HG03439 (cell line): ENCODE measurements at regions not wholly inside any gene's neighbourhood (a gene's known extent, or its start where the extent isn't known, plus 50 kb on each side); places are given as distances from the start of the nearest gene placed in this dataset.
A peak's percentile ranks its signal among the peaks of the same experiment; 100 is the strongest.

Source experiments
- ATAC-seq: cut with Tn5 transposase; IDR thresholded peaks from one replicate; pipeline ENCODE4 v1.9.1; 2021; ENCODE audit warnings: mild to moderate bottlenecking, moderate library complexity; ENCODE audit not compliant: unreplicated experiment

DNA sequence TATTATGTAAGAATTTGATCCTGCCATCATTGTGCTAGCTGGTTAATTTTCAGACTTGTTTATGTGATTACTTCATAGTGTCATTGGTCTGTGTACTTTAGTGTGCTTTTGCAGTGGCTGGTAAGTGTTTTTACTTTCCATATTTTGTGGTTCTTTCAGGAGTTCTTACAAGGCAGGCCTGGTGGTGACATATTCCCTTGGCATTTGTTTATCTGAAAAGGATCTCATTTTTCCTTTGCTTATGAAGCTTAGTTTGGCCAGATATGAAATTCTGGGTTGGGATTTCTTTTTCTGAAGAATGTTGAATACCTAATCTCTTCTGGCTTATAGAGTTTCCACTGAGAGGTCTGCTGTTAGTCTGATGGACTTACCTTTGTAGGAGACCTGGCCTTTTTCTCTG, 72.8 kb upstream of the MC4R start:
- ATAC-seq: no peak

DNA sequence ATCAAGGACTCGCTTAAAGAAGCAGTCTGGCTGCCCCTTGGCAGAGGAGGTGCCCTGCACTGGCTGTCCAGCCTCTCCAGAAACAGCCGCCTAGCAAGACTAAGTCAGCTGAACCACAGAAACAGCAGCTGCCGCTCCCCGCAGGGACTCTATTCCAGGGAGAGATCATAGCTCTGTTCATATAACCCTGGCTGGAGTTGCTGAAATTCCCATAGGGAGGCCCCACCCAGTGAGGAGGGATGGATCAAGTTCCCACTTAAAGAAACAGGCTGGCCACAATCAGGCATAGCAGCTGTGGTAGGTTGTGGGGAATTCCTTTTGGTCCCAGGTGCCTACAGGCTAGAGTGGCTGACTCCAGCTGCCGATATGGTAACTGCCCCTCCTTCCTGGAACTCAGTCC, 74.2 kb upstream of the MC4R start:
- no peak for ATAC-seq

DNA sequence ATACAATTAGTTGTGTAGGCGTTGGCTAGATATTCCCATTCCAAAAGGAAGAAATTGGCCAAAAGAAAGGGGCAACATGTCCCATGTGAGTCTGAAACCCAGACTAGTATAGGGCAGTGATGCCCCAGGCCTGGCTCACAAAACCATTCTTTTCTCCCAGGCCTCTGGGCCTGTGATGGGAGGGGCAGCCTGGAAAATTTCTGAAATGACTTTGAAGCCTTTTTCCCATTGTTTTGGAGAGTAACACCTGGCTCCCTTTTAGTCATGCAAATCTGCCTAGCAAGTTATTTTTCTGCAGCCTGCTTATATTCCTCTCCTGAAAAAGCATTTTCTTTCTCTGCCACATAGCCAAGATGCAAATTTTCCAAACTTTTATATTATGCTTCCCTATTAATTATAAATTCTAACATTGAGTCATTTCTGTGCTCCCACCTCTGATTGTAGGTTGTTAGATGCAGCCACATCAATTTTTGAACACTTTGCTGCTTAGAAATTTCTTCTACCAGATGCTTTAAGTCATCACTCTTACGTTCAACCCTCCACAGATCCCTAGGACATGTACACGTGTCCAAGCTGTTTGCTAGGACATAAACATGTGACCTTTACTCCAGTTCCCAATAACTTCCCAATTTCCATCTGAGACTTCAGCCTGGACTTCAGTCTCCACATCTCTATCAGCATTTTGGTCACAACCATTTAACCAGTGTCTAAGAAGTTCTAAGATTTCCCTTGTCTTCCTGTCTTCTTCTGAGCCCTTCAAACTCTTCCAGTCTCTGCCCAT, 76.1 kb upstream of the MC4R start:
- ATAC-seq: no peak

- no peak for ATAC-seq
Observed at GRCh38 chr18:60452421-60452820, 79.8 kb upstream of the MC4R start.

GRCh38 chr18:60466677-60467076, 94.1 kb upstream of the MC4R start:
- no peak for ATAC-seq

DNA sequence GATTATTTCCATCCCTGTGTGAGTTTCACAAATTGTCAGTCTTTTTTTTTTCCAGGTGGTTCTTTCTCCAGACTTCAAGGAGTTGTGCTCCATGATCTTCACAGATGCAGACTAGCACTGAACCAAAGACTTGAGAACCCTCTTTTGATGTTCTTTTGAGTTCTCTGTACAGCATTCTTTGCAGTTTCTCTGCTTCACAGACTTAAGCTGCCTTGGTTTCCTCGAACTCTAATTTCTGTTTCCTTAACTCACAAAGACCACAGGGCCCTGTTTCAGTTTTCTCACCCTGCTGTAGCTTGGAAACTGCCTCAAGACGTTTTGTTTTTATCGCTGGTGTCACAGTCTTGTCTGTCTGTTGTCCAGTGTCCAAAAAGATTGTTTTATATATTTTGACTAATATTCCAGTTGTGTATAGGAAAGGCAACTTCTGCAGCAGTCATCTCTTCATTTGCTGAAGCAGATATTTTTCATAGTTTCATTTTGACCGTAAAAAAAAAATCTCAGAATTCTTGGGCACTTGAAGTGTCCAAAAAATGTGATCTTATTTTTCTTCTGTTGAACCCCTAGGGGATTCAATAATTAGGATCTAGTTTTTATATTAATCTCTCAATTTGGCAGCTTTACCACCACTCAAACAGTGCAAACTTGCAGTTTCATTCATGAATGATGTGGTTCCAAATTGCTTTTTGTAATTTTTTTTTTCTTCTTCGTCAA, 97.0 kb upstream of the MC4R start:
- ATAC-seq: no peak

DNA sequence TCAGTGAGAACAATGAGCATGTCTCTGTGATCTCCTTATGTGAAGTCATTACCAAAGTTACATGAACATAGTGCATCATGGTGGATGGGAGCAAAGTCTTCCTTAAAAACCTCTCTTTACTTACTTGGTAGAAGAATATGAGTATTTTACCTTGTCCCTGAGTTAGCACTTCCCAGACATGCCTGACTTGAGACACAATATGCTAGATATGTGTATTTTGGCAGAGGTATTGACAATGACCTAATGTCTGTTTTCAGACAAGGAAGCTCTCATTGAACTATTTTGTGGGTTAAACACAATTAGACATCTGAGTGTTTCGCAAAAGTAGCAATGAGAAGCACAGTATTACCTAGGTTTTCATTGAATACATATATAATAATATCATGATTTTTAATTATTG, 99.1 kb upstream of the MC4R start:
- ATAC-seq: no peak

- ATAC-seq: no peak
Observed at GRCh38 chr18:60485201-60485600, 112.6 kb upstream of the MC4R start.

- no peak for ATAC-seq
Observed at GRCh38 chr18:60493066-60493465, 120.5 kb upstream of the MC4R start.

DNA sequence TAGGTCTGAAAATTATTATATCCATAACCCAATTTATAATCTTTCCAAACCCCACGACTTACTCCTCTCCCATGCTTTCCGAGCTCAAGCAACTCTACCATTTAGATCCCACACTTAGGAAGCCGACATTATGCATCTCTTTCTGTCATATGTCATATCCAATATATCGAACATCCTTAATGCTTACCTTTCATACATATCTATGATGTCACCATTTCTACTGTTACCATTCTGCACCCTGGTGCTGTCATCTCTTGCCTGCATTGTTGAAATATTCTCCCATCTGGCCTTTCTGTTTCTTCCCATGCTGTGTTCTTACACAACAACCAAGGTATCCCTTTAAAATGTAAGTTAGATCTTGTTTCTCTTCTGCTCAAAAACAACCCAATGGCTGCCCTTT, 127.1 kb upstream of the MC4R start:
- ATAC-seq: no peak

DNA sequence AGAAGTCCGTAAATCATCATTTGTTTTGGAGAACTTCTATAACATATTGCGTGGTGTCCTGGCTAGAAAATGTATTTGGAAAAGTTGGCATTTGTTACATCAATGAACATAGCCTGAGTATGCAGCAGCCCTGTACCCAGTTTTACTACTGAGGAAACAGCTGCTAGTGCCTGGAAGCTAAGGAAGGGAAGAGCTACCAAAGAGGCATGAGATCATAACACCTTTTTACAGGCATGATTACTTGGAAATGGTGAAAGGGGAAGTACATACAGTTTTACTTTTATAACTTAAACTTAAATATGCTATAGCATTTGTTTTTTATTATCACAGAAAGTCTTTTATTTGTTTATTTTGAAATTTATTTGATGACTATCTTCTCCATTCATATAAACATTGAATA, 128.4 kb upstream of the MC4R start:
- no peak for ATAC-seq

- ATAC-seq: no peak
Observed at GRCh38 chr18:60502591-60502990, 130.0 kb upstream of the MC4R start.

DNA sequence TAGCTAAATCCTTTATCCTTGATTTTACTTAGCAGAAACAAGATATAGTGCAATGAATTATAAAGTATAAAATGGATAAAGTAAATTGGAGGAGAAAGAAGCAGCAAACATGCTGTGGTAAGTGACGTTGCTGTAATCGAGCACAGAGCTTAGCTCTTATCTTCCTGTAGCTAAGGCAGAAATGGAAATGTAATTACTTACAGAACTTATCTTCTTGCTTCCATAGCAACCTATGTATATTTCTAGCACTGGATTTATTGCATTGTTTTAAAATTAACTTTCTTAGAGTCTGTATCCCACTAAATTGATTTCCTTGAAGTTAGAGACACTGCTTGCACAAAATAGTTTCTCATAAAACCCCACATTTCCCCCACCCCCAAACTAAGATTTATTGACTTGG, 130.6 kb upstream of the MC4R start:
- no peak for ATAC-seq

GRCh38 chr18:60506190-60506589, 133.6 kb upstream of the MC4R start:
- ATAC-seq: no peak

DNA sequence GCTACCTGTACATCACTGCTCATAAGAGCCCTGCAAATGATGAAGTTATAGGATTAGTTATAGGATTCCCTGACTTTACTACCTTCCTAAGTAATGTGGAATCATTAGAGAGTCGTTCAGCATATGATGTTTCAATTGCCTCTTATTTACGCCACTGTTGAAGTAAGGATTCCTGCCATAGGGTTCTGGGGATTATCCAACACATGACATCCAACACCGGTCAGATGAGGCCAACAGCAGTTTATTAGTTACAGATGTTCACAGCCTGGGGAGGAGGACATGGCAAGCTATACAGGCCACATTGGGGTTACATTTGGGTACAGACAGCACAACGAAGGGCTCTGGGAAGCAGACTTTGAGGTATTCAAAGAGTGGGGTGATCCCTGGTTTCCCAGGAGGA, 134.1 kb upstream of the MC4R start:
- no peak for ATAC-seq

DNA sequence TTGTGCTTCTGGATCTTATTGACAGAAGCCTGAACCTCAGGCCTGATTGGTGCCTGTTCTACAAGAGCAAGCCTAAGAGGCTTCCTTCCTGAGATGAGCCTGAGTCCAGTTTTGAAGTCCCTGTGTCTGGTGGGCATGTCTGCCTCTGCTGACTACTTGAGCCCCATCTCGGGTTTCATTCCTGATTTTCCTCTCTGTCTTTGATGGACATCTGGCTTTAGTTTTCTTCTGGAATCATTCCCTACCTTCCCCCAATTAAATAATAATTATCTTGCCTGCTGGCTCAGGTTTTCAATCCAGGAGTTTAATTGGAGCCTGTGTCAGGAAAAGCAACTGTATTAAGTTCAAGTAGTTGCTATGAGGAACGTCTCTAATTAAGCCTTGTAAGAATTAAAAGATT, 135.5 kb upstream of the MC4R start:
- no peak for ATAC-seq

GRCh38 chr18:60534538-60534937, 162.0 kb upstream of the MC4R start:
- ATAC-seq: no peak

DNA sequence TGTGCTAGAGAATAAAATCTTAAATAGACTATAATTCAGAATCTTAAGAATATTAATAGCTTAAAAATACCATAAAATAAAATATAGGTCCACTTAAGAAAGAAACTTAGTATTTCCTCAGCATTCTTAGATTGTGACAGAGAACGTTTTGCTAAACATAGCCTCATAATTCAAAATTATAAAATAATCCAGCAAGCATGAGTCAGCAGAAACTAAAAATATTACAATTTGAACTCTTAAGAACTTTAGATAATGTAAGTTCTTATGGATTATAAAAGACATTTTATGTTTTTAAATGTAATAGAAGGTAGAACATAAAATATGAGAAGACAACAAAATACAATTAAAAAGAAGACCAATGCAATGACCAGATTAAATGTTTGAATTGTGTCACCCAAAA, 164.5 kb upstream of the MC4R start:
- ATAC-seq: no peak

DNA sequence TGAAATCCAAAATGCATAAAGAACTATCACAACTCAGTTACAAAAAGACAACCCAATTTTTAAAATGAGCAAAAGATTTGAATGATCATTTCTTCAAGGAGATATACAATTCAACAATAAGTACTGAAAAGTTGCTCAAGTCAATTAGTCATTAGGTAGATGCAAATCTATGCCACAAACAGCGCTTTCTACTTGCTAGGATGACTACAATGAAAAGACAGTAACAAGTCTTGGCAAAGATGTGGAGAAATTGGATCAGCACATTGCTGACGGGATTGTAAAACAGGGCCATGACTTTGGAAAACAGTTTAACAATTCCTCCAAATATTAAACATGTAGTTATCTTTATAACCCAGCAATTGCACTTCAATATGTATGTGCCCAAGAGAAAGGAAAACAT, 166.3 kb upstream of the MC4R start:
- no peak for ATAC-seq

DNA sequence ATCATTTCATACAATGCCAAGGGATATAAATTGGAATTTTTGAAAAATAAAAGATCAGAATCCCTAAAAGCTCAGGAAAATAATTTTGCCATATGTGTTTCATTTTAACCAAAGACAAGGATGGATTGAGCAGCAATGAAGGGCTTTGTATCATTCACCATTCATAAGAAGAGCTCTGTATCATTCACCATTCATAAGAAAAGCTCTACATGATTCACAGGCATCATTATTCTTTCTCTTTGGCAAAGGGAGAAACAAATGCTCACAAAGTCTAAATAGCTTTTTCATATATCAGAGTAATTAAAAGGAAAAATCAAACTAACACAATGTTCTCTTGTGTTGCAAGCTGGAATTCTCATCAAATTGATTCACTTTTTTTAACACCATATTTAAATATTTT, 169.1 kb upstream of the MC4R start:
- ATAC-seq: no peak

DNA sequence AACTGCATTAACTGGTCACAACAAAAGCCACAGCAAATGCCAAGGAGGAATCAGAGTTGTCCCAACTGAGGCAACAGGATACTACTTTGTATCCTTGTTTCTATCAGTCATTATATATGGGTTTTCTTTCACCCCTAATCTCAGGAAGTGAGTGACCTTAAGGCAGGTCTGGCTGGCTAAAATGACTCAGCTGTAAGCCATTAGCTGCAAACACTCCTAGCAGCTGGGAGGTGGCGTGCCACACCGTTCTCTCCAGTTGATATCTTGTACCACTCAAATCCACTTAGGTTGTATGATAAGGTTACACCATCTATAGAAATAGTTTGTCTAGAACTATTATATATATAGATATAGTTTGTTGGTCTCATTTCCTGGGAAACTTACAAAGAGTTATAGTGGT, 171.1 kb upstream of the MC4R start:
- no peak for ATAC-seq

DNA sequence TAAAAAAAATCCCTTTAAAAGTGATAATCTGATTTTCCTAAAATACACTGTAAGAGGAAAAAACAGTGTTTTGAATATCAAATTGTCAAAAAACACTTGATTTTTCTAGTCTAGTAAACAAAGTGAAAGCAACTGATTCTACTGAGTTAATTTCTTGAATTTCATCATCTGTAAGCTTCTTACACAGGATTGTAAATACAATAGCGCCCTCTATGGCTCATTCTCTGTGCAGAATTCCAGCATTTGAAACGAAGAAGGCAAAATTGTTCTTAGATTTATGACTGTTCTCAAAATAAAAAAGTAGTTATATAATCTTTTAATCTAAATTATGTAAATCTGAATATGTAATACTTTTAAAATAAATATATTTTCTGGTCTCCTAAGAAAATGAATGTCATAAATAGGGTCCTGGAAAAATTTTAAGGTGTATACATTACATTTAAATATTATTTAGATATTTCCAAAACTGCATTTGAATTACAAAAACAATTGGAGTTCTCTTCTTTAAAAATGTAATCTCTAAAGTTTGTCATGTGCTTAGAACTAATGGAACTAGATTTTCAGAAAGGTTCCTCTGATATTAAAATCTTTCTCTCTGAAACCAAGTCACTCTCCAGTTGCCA, 176.9 kb upstream of the MC4R start:
- peak; percentile 80 for ATAC-seq
